Suprapubic skin (tissue), 4 donors: ENCODE measurements at regions not wholly inside any gene's neighbourhood (a gene's known extent, or its start where the extent isn't known, plus 50 kb on each side); places are given as distances from the start of the nearest gene placed in this dataset.

Source experiments
- EP300 ChIP-seq: sonication (generic); formaldehyde crosslinking; IDR thresholded peaks from one replicate; pipeline ENCODE4 v1.6.1; 2017; ENCODE audit warnings: antibody characterized with exemption
- POLR2A ChIP-seq, 2 donors: fragments of 450-650 bp; IDR thresholded peaks; one replicate each; pipeline ENCODE4 v1.6.1; 2017; ENCODE audit warnings: antibody characterized with exemption in 2 of 2, mild to moderate bottlenecking in 2 of 2, moderate library complexity in 2 of 2
- POLR2AphosphoS5 ChIP-seq, 3 donors: sonication (generic); formaldehyde crosslinking; IDR thresholded peaks; one replicate each; pipeline ENCODE4 v1.6.1; 2017; ENCODE audit warnings: antibody characterized with exemption in 3 of 3
- TF ChIP-seq, protein P1 (sequence below), 2 donors: fragments of 200-600 bp in 1 of 2; fragments of 450-650 bp in 1 of 2; sonication (generic) in 1 of 2; IDR thresholded peaks; one replicate each; pipeline ENCODE4 v1.5.1; 2016 to 2019; ENCODE audit warnings: antibody characterized with exemption in 2 of 2, mild to moderate bottlenecking in 1 of 2, moderate library complexity in 1 of 2

DNA sequence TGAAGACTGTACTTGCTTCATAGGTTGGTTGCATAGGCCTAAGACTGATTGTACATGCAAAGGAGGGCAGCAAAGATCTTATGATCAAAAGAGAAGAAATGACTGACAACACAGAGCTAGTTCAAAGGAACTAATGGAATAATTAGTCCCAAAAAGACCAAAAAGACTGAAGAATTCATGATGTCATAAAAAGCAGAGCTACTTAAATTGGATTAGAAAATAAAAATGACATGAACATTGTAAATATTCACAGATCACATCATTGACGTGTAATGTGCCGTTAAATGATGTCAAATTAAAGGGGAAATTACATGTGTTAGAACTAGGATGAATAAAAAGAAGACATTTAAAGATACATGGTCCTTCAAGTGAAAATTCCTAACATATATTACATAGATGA lies 616.8 kb downstream of the NR4A2 start:
- TF ChIP-seq POLR2AphosphoS5 (IDR thresholded peaks at IDR 0.05) = no peak
- TF ChIP-seq, protein P1, sequence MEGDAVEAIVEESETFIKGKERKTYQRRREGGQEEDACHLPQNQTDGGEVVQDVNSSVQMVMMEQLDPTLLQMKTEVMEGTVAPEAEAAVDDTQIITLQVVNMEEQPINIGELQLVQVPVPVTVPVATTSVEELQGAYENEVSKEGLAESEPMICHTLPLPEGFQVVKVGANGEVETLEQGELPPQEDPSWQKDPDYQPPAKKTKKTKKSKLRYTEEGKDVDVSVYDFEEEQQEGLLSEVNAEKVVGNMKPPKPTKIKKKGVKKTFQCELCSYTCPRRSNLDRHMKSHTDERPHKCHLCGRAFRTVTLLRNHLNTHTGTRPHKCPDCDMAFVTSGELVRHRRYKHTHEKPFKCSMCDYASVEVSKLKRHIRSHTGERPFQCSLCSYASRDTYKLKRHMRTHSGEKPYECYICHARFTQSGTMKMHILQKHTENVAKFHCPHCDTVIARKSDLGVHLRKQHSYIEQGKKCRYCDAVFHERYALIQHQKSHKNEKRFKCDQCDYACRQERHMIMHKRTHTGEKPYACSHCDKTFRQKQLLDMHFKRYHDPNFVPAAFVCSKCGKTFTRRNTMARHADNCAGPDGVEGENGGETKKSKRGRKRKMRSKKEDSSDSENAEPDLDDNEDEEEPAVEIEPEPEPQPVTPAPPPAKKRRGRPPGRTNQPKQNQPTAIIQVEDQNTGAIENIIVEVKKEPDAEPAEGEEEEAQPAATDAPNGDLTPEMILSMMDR (IDR thresholded peaks at IDR 0.05) = no peak
- TF ChIP-seq POLR2A (IDR thresholded peaks at IDR 0.05) = no peak
- TF ChIP-seq EP300 = no peak
